SK-N-SH (cell line): ENCODE measurements at regions not wholly inside any gene's neighbourhood (a gene's known extent, or its start where the extent isn't known, plus 50 kb on each side); places are given as distances from the start of the nearest gene placed in this dataset.

Experiments used
- CTCF ChIA-PET: fragments of 300-600, 350-600 bp; formaldehyde crosslinking; extraction: SDS; loops from one replicate; lab custom pipeline; 2021; lab: Yijun Ruan, JAX
- POLR2A ChIA-PET: fragments of 350-600 bp; sonication (Branson Sonifier 250); formaldehyde crosslinking; extraction: SDS; loops from one replicate; lab custom pipeline; 2020; ENCODE audit warnings: antibody characterized with exemption, inconsistent platforms; lab: Yijun Ruan, JAX
- DNase-seq: peaks from one replicate; pipeline ENCODE4 v3.0.0; 2012
- H2AFZ ChIP-seq: fragments of 200-600 bp; sonication (generic); 2 replicates; pipeline ENCODE4 v1.8.1; 2016; ENCODE audit warnings: antibody characterized with exemption, mild to moderate bottlenecking, low read depth
- H3F3A ChIP-seq: fragments of 200-600 bp; sonication (generic); replicated peaks from 2 replicates; pipeline ENCODE3; 2016; ENCODE audit warnings: antibody characterized with exemption, mild to moderate bottlenecking; ENCODE audit not compliant: insufficient read depth
- H3K27ac ChIP-seq, 2 experiments: fragments of 200-500 bp in 1 of 2; fragments of 200-600 bp in 1 of 2; sonication (Bioruptor generic) in 1 of 2; sonication (generic), shearing (Covaris generic) in 1 of 2; 2 replicates each; pipeline versions ENCODE4 v1.5.1 to v1.6.1; 2014 to 2016; ENCODE audit warnings: low read depth in 2 of 2, inconsistent platforms in 1 of 2, low read length in 1 of 2, mild to moderate bottlenecking in 1 of 2, mixed read lengths in 1 of 2
- H3K27me3 ChIP-seq: fragments of 200-600 bp; sonication (generic), shearing (Covaris generic); 2 replicates; pipeline ENCODE4 v1.6.1; 2016; ENCODE audit warnings: mixed run types; ENCODE audit not compliant: insufficient read depth
- H3K36me3 ChIP-seq, 2 experiments: fragments of 200-500 bp in 1 of 2; fragments of 200-600 bp in 1 of 2; sonication (Bioruptor generic) in 1 of 2; sonication (generic) in 1 of 2; replicated peaks in 1 of 2; 2 replicates each; pipeline versions ENCODE3 to v1.5.1; 2014 to 2016; ENCODE audit warnings: low read length in 1 of 2, mild to moderate bottlenecking in 1 of 2; ENCODE audit not compliant: insufficient read depth in 2 of 2, control insufficient read depth in 1 of 2
- H3K4me1 ChIP-seq, 2 experiments: fragments of 200-500 bp in 1 of 2; fragments of 200-600 bp in 1 of 2; sonication (Bioruptor generic) in 1 of 2; sonication (generic), shearing (Covaris generic) in 1 of 2; 2 replicates each; pipeline versions ENCODE4 v1.5.1 to v1.6.1; 2014 to 2016; ENCODE audit warnings: low read depth in 1 of 2, low read length in 1 of 2, mixed run types in 1 of 2; ENCODE audit not compliant: insufficient read depth in 2 of 2, control insufficient read depth in 1 of 2
- H3K4me2 ChIP-seq: fragments of 200-600 bp; sonication (generic), shearing (Covaris generic); 2 replicates; pipeline ENCODE4 v1.6.1; 2017; ENCODE audit warnings: mixed run types
- H3K4me3 ChIP-seq, 2 experiments: fragments of 200-500 bp in 1 of 2; fragments of 200-600 bp in 1 of 2; sonication (Bioruptor generic) in 1 of 2; sonication (generic), shearing (Covaris generic) in 1 of 2; 2 replicates each; pipeline versions ENCODE4 v1.5.1 to v1.8.1; 2014 to 2016; ENCODE audit warnings: low read depth in 2 of 2, inconsistent platforms in 1 of 2, low read length in 1 of 2, mild to moderate bottlenecking in 1 of 2, mixed read lengths in 1 of 2, moderate library complexity in 1 of 2
- H3K79me2 ChIP-seq: fragments of 200-600 bp; sonication (generic); 2 replicates; pipeline ENCODE4 v1.8.1; 2017; ENCODE audit warnings: mild to moderate bottlenecking; ENCODE audit not compliant: insufficient read depth
- H3K9ac ChIP-seq: fragments of 200-600 bp; sonication (generic); 2 replicates; pipeline ENCODE4 v1.6.1; 2017; ENCODE audit warnings: mixed run types
- H3K9me2 ChIP-seq: fragments of 200-600 bp; sonication (generic); 2 replicates; pipeline ENCODE4 v1.6.1; 2017; ENCODE audit warnings: mixed run types
- H3K9me3 ChIP-seq: fragments of 200-600 bp; sonication (generic); 2 replicates; pipeline ENCODE4 v1.6.1; 2017; ENCODE audit warnings: mixed run types, mild to moderate bottlenecking, moderate library complexity
- H4K20me1 ChIP-seq: fragments of 200-600 bp; sonication (generic); 2 replicates; pipeline ENCODE4 v1.6.1; 2017; ENCODE audit warnings: mild to moderate bottlenecking, mixed run types; ENCODE audit not compliant: insufficient read depth
- CHD2 ChIP-seq: fragments of 150-350 bp; IDR thresholded peaks from 2 replicates; pipeline ENCODE4 v1.6.1; 2018; ENCODE audit warnings: low read length; ENCODE audit not compliant: partially characterized antibody
- EP300 ChIP-seq, 2 experiments: IDR thresholded peaks; 2 replicates each; pipeline versions ENCODE4 v1.4.0 to v1.6.1; 2012; ENCODE audit warnings: borderline replicate concordance in 1 of 2, low read depth in 1 of 2, low read length in 1 of 2
- FOSL2 ChIP-seq: IDR thresholded peaks from 2 replicates; pipeline ENCODE4 v1.4.0; 2012; ENCODE audit warnings: low read depth, mild to moderate bottlenecking, moderate library complexity, borderline replicate concordance
- FOXJ3 ChIP-seq: sonication (generic); formaldehyde crosslinking; IDR thresholded peaks from 2 replicates; pipeline ENCODE4 v1.5.1; 2020; ENCODE audit warnings: mild to moderate bottlenecking, missing genetic modification reagents
- FOXM1 ChIP-seq: IDR thresholded peaks from 2 replicates; pipeline ENCODE4 v1.4.0; 2012; ENCODE audit warnings: low read depth, mild to moderate bottlenecking
- GABPA ChIP-seq: IDR thresholded peaks from 2 replicates; pipeline ENCODE4 v1.4.0; 2012; ENCODE audit warnings: low read depth, mild to moderate bottlenecking
- MAX ChIP-seq: IDR thresholded peaks from 2 replicates; pipeline ENCODE4 v1.4.0; 2012; ENCODE audit warnings: low read depth
- MXI1 ChIP-seq: IDR thresholded peaks from 2 replicates; pipeline ENCODE4 v1.6.1; 2012; ENCODE audit warnings: mild to moderate bottlenecking, low read depth, low read length, improper control_type of control experiment
- NFIC ChIP-seq: IDR thresholded peaks from 2 replicates; pipeline ENCODE4 v1.4.0; 2012; ENCODE audit warnings: borderline replicate concordance
- REST ChIP-seq: IDR thresholded peaks from 2 replicates; pipeline ENCODE4 v1.6.1; 2012; ENCODE audit warnings: mild to moderate bottlenecking, low read depth, low read length, moderate library complexity
- RFX5 ChIP-seq: IDR thresholded peaks from 2 replicates; pipeline ENCODE4 v1.6.1; 2012; ENCODE audit warnings: mild to moderate bottlenecking, improper control_type of control experiment, low read length
- RXRA ChIP-seq: IDR thresholded peaks from 2 replicates; pipeline ENCODE4 v1.4.0; 2012; ENCODE audit warnings: low read depth, mild to moderate bottlenecking, borderline replicate concordance
- SIN3A ChIP-seq: IDR thresholded peaks from 2 replicates; pipeline ENCODE4 v1.6.1; 2012; ENCODE audit warnings: low read depth, mild to moderate bottlenecking, low read length, moderate library complexity, borderline replicate concordance
- TAF1 ChIP-seq: IDR thresholded peaks from 2 replicates; pipeline ENCODE4 v1.6.1; 2012; ENCODE audit warnings: low read depth, mild to moderate bottlenecking, low read length, moderate library complexity, borderline replicate concordance
- TEAD4 ChIP-seq: IDR thresholded peaks from 2 replicates; pipeline ENCODE4 v1.4.0; 2012; ENCODE audit warnings: mild to moderate bottlenecking, borderline replicate concordance; ENCODE audit not compliant: insufficient read depth
- USF1 ChIP-seq: IDR thresholded peaks from 2 replicates; pipeline ENCODE4 v1.4.0; 2012; ENCODE audit warnings: low read depth, borderline replicate concordance
- YY1 ChIP-seq: IDR thresholded peaks from 2 replicates; pipeline ENCODE4 v1.4.0; 2012; ENCODE audit warnings: low read depth, mild to moderate bottlenecking
- WGBS: methylation state at CpG from one replicate; pipeline ENCODE4 v1.1.6; 2017; ENCODE audit warnings: low lambda C conversion rate; 5-methylcytosine and 5-hydroxymethylcytosine counted together

GRCh38 chr18:25614168-25614567 lies 262.2 kb upstream of the ZNF521 start:
- no peak for DNase-seq
- ChIA-PET POLR2A (no interaction called here), CTCF (interaction anchor here (1.2 kb wide), 1 partner anchor 12 kb away, joined by 3 read pairs; no protein-coding TSS in a partner anchor)
- Histone ChIP-seq H3K27ac (no peak overlapping the region), H3K9ac (no peak overlapping the region), H3K9me2 (no peaks in the 10 kb centered on the region), H4K20me1 (no peaks in the 10 kb centered on the region), H3K4me2 (no peak overlapping the region), H3K36me3 (no peaks in the 10 kb centered on the region), H3K4me3 (no peak overlapping the region), H3K9me3 (no peaks in the 10 kb centered on the region), H2AFZ (no peak overlapping the region), H3K79me2 (no peaks in the 10 kb centered on the region), H3K4me1 (no peaks in the 10 kb centered on the region), H3F3A (no peaks in the 10 kb centered on the region), H3K27me3 (no peaks in the 10 kb centered on the region)
- TF ChIP-seq RFX5 (no peak), EP300 (IDR thresholded peaks at IDR 0.05; ENCODE audit: borderline replicate concordance in 1 of 2, low read depth in 1 of 2, low read length in 1 of 2) (no peak), FOXJ3 (CRISPR knock-in tag) (no peak), MXI1 (no peak), TAF1 (no peak), RXRA (no peak), REST (no peak), YY1 (no peak), SIN3A (no peak), TEAD4 (no peak), MAX (no peak), NFIC (no peak), CHD2 (no peak), GABPA (no peak), USF1 (no peak), FOXM1 (no peak), FOSL2 (no peak)
- 70% methylated on average over 4 of the region's 4 CpGs for WGBS
